Suprapubic skin (tissue), 3 donors: ENCODE measurements at regions not wholly inside any gene's neighbourhood (a gene's known extent, or its start where the extent isn't known, plus 50 kb on each side); places are given as distances from the start of the nearest gene placed in this dataset.

Experiments
- POLR2A ChIP-seq, 2 donors: fragments of 450-650 bp; IDR thresholded peaks; one replicate each; pipeline ENCODE4 v1.6.1; 2017; ENCODE audit warnings: antibody characterized with exemption in 2 of 2, mild to moderate bottlenecking in 2 of 2, moderate library complexity in 2 of 2
- TF ChIP-seq, protein P1 (sequence below), 2 donors: fragments of 200-600 bp in 1 of 2; fragments of 450-650 bp in 1 of 2; sonication (generic) in 1 of 2; IDR thresholded peaks; one replicate each; pipeline ENCODE4 v1.5.1; 2016 to 2019; ENCODE audit warnings: antibody characterized with exemption in 2 of 2, mild to moderate bottlenecking in 1 of 2, moderate library complexity in 1 of 2

DNA sequence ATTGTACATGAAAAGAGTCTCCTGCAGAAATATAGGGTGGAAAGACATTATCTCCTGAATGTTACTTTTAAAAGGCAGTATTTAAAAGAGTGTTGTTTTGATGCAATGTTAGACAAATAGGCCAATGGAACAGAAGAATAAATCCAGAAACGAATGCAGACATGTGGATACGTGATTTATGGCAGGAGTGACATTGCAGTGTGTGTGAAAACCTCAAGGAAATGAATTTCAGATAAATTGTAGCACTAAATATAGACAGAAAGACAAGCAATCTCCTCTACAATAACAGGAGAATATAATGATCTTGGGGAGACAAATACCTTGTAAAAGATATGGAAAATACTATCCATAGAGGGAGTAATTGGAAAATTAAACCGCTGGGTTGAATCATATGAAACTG is 387.8 kb upstream of the CHRM3 start:
- TF ChIP-seq, protein P1, sequence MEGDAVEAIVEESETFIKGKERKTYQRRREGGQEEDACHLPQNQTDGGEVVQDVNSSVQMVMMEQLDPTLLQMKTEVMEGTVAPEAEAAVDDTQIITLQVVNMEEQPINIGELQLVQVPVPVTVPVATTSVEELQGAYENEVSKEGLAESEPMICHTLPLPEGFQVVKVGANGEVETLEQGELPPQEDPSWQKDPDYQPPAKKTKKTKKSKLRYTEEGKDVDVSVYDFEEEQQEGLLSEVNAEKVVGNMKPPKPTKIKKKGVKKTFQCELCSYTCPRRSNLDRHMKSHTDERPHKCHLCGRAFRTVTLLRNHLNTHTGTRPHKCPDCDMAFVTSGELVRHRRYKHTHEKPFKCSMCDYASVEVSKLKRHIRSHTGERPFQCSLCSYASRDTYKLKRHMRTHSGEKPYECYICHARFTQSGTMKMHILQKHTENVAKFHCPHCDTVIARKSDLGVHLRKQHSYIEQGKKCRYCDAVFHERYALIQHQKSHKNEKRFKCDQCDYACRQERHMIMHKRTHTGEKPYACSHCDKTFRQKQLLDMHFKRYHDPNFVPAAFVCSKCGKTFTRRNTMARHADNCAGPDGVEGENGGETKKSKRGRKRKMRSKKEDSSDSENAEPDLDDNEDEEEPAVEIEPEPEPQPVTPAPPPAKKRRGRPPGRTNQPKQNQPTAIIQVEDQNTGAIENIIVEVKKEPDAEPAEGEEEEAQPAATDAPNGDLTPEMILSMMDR (IDR thresholded peaks at IDR 0.05) = no peak
- TF ChIP-seq POLR2A (IDR thresholded peaks at IDR 0.05) = no peak
